GM23338 (cell line): ENCODE measurements at regions not wholly inside any gene's neighbourhood (a gene's known extent, or its start where the extent isn't known, plus 50 kb on each side); places are given as distances from the start of the nearest gene placed in this dataset.

Experiments used
- ATAC-seq: fragments of 200-7000 bp; cut with Tn5 transposase; 3 replicates; pipeline ENCODE4 v1.9.1; 2020
- DNase-seq: peaks from one replicate; pipeline ENCODE4 v3.0.0-alpha.2; 2015; ENCODE audit warnings: low spot score
- H2AFZ ChIP-seq: fragments of 200-600 bp; sonication (generic); 2 replicates; pipeline ENCODE4 v1.8.0; 2016; ENCODE audit warnings: antibody characterized with exemption, mild to moderate bottlenecking, moderate library complexity
- H3F3A ChIP-seq: fragments of 200-600 bp; sonication (generic); replicated peaks from 2 replicates; pipeline ENCODE4 v1.8.0; 2017; ENCODE audit warnings: antibody characterized with exemption, mixed run types, low read depth
- H3K27ac ChIP-seq: fragments of 200-600 bp; sonication (generic); 2 replicates; pipeline ENCODE4 v1.6.1; 2016; ENCODE audit warnings: low read depth
- H3K27me3 ChIP-seq: fragments of 200-600 bp; sonication (generic); 2 replicates; pipeline ENCODE4 v1.8.0; 2016; ENCODE audit warnings: mild to moderate bottlenecking, mixed run types, moderate library complexity; ENCODE audit not compliant: insufficient read depth
- H3K36me3 ChIP-seq: fragments of 200-600 bp; sonication (generic); 2 replicates; pipeline ENCODE4 v1.8.0; 2016; ENCODE audit warnings: mild to moderate bottlenecking; ENCODE audit not compliant: insufficient read depth
- H3K4me1 ChIP-seq: fragments of 200-600 bp; sonication (generic); 2 replicates; pipeline ENCODE4 v1.8.0; 2016; ENCODE audit warnings: mild to moderate bottlenecking, moderate library complexity; ENCODE audit not compliant: insufficient read depth
- H3K4me2 ChIP-seq: fragments of 200-600 bp; sonication (generic); 2 replicates; pipeline ENCODE4 v1.7.1; 2017; ENCODE audit warnings: mixed run types
- H3K4me3 ChIP-seq: fragments of 200-600 bp; sonication (generic); 2 replicates; pipeline ENCODE4 v1.6.1; 2016; ENCODE audit warnings: mixed run types
- H3K79me2 ChIP-seq: fragments of 200-600 bp; sonication (generic); replicated peaks from 2 replicates; pipeline ENCODE4 v1.8.0; 2017; ENCODE audit warnings: mild to moderate bottlenecking; ENCODE audit not compliant: insufficient read depth
- H3K9me2 ChIP-seq: fragments of 200-600 bp; sonication (generic); 2 replicates; pipeline ENCODE4 v1.8.0; 2017; ENCODE audit not compliant: insufficient read depth
- H4K20me1 ChIP-seq: fragments of 200-600 bp; sonication (generic); replicated peaks from 2 replicates; pipeline ENCODE4 v1.8.0; 2017; ENCODE audit warnings: mild to moderate bottlenecking; ENCODE audit not compliant: insufficient read depth
- H3K27ac Mint-ChIP-seq: 2 replicates; pipeline ENCODE4 v1.8.0; 2020; ENCODE audit warnings: inconsistent platforms, mild to moderate bottlenecking, moderate library complexity, mixed read lengths
- H3K27me3 Mint-ChIP-seq: 3 replicates; pipeline ENCODE4 v1.8.0; 2022; ENCODE audit warnings: low read depth, mild to moderate bottlenecking, moderate library complexity, mixed read lengths, inconsistent platforms; ENCODE audit not compliant: insufficient read depth, poor library complexity
- H3K36me3 Mint-ChIP-seq: 3 replicates; pipeline ENCODE4 v1.8.0; 2021; ENCODE audit warnings: low read depth, mild to moderate bottlenecking, inconsistent platforms, moderate library complexity, mixed read lengths
- H3K4me1 Mint-ChIP-seq: 3 replicates; pipeline ENCODE4 v1.8.0; 2020; ENCODE audit warnings: mild to moderate bottlenecking, inconsistent platforms, mixed read lengths
- H3K4me3 Mint-ChIP-seq: 3 replicates; pipeline ENCODE4 v1.8.0; 2021; ENCODE audit warnings: moderate library complexity, mild to moderate bottlenecking, inconsistent platforms, mixed read lengths
- H3K9me3 Mint-ChIP-seq: 3 replicates; pipeline ENCODE4 v1.8.0; 2020; ENCODE audit warnings: moderate library complexity, mild to moderate bottlenecking, inconsistent platforms, mixed read lengths
- CREB1 ChIP-seq: fragments of 250-450 bp; sonication (Bioruptor Pico); IDR thresholded peaks from 2 replicates; pipeline ENCODE4 v1.5.0; 2020; ENCODE audit warnings: low read depth, mild to moderate bottlenecking, moderate library complexity
- EZH2 ChIP-seq: fragments of 200-600 bp; sonication (generic); IDR thresholded peaks from one replicate; pipeline ENCODE4 v1.8.0; 2017; ENCODE audit warnings: antibody characterized with exemption, mild to moderate bottlenecking, low read depth; ENCODE audit not compliant: unreplicated experiment
- EZH2phosphoT487 ChIP-seq: fragments of 200-600 bp; sonication (generic); IDR thresholded peaks from one replicate; pipeline ENCODE4 v1.8.1; 2018; ENCODE audit warnings: antibody characterized with exemption; ENCODE audit not compliant: unreplicated experiment
- POLR2AphosphoS5 ChIP-seq: IDR thresholded peaks from 2 replicates; pipeline ENCODE4 v1.6.1; 2016; ENCODE audit warnings: antibody characterized with exemption, low read depth
- STAT1 ChIP-seq: IDR thresholded peaks from one replicate; pipeline ENCODE4 v1.6.1; 2016; ENCODE audit warnings: antibody characterized with exemption; ENCODE audit not compliant: unreplicated experiment
- ZNF114 ChIP-seq: fragments of 250-450 bp; sonication (Bioruptor Pico); IDR thresholded peaks from 2 replicates; pipeline ENCODE4 v1.5.0; 2020; ENCODE audit warnings: mild to moderate bottlenecking, moderate library complexity
- ZNF331 ChIP-seq: fragments of 250-450 bp; sonication (Bioruptor Pico); IDR thresholded peaks from 2 replicates; pipeline ENCODE4 v1.5.0; 2020; ENCODE audit warnings: low read depth, mild to moderate bottlenecking, moderate library complexity
- TF ChIP-seq, protein P1 (sequence below): fragments of 250-450 bp; sonication (Bioruptor Pico); IDR thresholded peaks from 2 replicates; pipeline ENCODE4 v1.5.0; 2020; ENCODE audit warnings: mild to moderate bottlenecking, moderate library complexity
- TF ChIP-seq, protein P2 (sequence below), 2 experiments: fragments of 200-600 bp in 1 of 2; sonication (generic) in 1 of 2; conservative IDR thresholded peaks; 2 replicates each; pipeline versions ENCODE4 v1.5.1 to v1.6.1; 2016 to 2017; ENCODE audit warnings: antibody characterized with exemption in 2 of 2, low read depth in 2 of 2, mild to moderate bottlenecking in 2 of 2, moderate library complexity in 1 of 2

DNA sequence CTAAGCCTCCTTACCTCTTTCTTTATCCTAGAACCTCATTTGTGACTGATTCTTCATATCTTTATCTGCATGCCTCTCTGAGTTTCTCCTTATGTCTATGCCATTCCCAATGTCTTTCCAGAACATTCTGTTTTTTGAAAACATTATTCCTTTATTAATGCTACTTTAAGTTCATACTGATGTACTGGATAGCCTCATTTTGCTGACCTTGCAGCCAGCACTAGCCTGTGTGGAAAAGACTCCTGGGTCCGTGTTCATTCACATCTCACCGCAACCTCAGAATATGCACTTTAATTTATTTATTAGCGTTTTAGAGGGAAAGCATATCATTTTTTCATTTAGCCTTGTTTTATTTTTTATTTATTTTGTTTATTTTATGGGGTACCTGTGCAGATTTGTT is 208.1 kb upstream of the NPVF start (continued):
- TF ChIP-seq, protein P1, sequence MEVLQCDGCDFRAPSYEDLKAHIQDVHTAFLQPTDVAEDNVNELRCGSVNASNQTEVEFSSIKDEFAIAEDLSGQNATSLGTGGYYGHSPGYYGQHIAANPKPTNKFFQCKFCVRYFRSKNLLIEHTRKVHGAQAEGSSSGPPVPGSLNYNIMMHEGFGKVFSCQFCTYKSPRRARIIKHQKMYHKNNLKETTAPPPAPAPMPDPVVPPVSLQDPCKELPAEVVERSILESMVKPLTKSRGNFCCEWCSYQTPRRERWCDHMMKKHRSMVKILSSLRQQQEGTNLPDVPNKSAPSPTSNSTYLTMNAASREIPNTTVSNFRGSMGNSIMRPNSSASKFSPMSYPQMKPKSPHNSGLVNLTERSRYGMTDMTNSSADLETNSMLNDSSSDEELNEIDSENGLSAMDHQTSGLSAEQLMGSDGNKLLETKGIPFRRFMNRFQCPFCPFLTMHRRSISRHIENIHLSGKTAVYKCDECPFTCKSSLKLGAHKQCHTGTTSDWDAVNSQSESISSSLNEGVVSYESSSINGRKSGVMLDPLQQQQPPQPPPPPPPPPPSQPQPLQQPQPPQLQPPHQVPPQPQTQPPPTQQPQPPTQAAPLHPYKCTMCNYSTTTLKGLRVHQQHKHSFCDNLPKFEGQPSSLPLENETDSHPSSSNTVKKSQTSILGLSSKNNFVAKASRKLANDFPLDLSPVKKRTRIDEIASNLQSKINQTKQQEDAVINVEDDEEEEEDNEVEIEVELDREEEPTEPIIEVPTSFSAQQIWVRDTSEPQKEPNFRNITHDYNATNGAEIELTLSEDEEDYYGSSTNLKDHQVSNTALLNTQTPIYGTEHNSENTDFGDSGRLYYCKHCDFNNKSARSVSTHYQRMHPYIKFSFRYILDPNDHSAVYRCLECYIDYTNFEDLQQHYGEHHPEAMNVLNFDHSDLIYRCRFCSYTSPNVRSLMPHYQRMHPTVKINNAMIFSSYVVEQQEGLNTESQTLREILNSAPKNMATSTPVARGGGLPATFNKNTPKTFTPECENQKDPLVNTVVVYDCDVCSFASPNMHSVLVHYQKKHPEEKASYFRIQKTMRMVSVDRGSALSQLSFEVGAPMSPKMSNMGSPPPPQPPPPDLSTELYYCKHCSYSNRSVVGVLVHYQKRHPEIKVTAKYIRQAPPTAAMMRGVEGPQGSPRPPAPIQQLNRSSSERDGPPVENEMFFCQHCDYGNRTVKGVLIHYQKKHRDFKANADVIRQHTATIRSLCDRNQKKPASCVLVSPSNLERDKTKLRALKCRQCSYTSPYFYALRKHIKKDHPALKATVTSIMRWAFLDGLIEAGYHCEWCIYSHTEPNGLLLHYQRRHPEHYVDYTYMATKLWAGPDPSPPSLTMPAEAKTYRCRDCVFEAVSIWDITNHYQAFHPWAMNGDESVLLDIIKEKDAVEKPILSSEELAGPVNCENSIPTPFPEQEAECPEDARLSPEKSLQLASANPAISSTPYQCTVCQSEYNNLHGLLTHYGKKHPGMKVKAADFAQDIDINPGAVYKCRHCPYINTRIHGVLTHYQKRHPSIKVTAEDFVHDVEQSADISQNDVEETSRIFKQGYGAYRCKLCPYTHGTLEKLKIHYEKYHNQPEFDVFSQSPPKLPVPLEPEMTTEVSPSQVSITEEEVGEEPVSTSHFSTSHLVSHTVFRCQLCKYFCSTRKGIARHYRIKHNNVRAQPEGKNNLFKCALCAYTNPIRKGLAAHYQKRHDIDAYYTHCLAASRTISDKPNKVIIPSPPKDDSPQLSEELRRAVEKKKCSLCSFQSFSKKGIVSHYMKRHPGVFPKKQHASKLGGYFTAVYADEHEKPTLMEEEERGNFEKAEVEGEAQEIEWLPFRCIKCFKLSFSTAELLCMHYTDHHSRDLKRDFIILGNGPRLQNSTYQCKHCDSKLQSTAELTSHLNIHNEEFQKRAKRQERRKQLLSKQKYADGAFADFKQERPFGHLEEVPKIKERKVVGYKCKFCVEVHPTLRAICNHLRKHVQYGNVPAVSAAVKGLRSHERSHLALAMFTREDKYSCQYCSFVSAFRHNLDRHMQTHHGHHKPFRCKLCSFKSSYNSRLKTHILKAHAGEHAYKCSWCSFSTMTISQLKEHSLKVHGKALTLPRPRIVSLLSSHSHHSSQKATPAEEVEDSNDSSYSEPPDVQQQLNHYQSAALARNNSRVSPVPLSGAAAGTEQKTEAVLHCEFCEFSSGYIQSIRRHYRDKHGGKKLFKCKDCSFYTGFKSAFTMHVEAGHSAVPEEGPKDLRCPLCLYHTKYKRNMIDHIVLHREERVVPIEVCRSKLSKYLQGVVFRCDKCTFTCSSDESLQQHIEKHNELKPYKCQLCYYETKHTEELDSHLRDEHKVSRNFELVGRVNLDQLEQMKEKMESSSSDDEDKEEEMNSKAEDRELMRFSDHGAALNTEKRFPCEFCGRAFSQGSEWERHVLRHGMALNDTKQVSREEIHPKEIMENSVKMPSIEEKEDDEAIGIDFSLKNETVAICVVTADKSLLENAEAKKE (CRISPR knock-in tag): no peak
- no peak for TF ChIP-seq POLR2AphosphoS5
- TF ChIP-seq ZNF114: no peak
- no peak for TF ChIP-seq STAT1
- TF ChIP-seq ZNF331: no peak
- no peak for TF ChIP-seq EZH2phosphoT487
- TF ChIP-seq, protein P2, sequence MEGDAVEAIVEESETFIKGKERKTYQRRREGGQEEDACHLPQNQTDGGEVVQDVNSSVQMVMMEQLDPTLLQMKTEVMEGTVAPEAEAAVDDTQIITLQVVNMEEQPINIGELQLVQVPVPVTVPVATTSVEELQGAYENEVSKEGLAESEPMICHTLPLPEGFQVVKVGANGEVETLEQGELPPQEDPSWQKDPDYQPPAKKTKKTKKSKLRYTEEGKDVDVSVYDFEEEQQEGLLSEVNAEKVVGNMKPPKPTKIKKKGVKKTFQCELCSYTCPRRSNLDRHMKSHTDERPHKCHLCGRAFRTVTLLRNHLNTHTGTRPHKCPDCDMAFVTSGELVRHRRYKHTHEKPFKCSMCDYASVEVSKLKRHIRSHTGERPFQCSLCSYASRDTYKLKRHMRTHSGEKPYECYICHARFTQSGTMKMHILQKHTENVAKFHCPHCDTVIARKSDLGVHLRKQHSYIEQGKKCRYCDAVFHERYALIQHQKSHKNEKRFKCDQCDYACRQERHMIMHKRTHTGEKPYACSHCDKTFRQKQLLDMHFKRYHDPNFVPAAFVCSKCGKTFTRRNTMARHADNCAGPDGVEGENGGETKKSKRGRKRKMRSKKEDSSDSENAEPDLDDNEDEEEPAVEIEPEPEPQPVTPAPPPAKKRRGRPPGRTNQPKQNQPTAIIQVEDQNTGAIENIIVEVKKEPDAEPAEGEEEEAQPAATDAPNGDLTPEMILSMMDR (conservative IDR thresholded peaks at IDR 0.05; ENCODE audit: low read depth in 2 of 2): no peak
- no peak for TF ChIP-seq EZH2

DNA sequence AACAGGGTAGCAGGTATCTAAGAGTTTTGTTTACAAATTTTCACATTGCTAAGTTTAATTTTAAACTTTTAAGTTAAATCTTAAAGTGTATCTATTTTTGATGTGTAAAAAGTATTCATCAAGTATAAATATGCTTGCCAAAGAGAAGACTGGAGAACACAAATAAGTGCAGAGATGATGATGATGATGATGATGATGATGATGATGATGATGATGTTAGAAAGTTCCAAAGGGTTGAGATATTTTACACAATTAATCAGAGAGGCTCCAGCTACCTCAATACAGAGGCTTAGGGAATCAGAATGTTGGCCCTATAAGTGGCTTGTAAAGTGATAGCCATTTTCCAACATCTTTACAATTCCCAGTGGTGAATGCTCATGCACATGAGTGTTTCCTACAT is 209.0 kb upstream of the NPVF start:
- no peaks in the 10 kb centered on the region for H4K20me1 ChIP-seq
- Mint-ChIP-seq H3K4me1 (no peaks in the 10 kb centered on the region), H3K27me3 (no peaks in the 10 kb centered on the region), H3K4me3 (no peak overlapping the region), H3K9me3 (peaks cover 22% of the 10 kb centered on the region), H3K36me3 (no peaks in the 10 kb centered on the region; the same call in 2 of the 3 replicates), H3K27ac (no peak overlapping the region)
- no peaks in the 10 kb centered on the region for H3K9me2 ChIP-seq
- no peaks in the 10 kb centered on the region for H3K79me2 ChIP-seq
- H3K27ac ChIP-seq: no peak overlapping the region
- no peaks in the 10 kb centered on the region for H3K4me1 ChIP-seq
- no peaks in the 10 kb centered on the region for H3F3A ChIP-seq
- no peak for DNase-seq
- H3K4me2 ChIP-seq: no peak overlapping the region
- H3K4me3 ChIP-seq: no peak overlapping the region
- H3K36me3 ChIP-seq: no peaks in the 10 kb centered on the region
- no peaks in the 10 kb centered on the region for H3K27me3 ChIP-seq
- TF ChIP-seq, protein P1 (CRISPR knock-in tag): no peak
- TF ChIP-seq CREB1 (CRISPR knock-in tag): no peak
- TF ChIP-seq STAT1: no peak
- no peak for ATAC-seq
- H2AFZ ChIP-seq: no peak overlapping the region
